Testis (tissue), 2 donors: ENCODE measurements at regions not wholly inside any gene's neighbourhood (a gene's known extent, or its start where the extent isn't known, plus 50 kb on each side); places are given as distances from the start of the nearest gene placed in this dataset.

Experiments
- CTCF ChIP-seq, 3 experiments: fragments of 450-650 bp in 2 of 3; fragments of 200-600 bp in 1 of 3; sonication (generic) in 1 of 3; IDR thresholded peaks; one replicate each; pipeline ENCODE4 v1.5.1; 2016 to 2019; ENCODE audit warnings: antibody characterized with exemption in 3 of 3, mild to moderate bottlenecking in 2 of 3, moderate library complexity in 1 of 3
- POLR2A ChIP-seq: fragments of 450-650 bp; IDR thresholded peaks from one replicate; pipeline ENCODE4 v1.6.1; 2017; ENCODE audit warnings: antibody characterized with exemption, mild to moderate bottlenecking, moderate library complexity

- TF ChIP-seq POLR2A (no peak), CTCF (IDR thresholded peaks at IDR 0.05) (no peak)
These were observed 73.6 kb upstream of the TCF21 start for GRCh38 chr6:133815313-133815712.
